ENCODE measurements at regions not wholly inside any gene's neighbourhood (a gene's known extent, or its start where the extent isn't known, plus 50 kb on each side); places are given as distances from the start of the nearest gene placed in this dataset.

DNA sequence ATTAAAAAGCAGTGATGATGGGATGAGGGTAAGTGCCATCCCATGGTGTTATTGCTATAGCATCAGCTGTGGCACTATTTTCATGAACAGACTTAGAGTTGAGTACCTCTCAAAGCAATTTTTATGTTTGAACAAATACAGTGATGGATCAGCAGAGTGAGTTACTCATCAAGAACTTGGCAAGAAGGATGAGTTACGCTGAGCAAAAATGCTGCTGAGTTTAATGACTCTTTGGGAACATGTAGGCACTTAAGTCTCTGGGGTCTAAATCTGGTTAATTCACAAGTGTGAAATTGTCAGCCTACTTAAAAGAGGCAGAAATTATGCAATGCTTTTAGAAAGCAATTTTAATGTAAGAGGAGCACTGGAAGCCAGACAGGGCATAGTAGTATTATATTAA, 78.5 kb upstream of the AHI1 start:
- TF ChIP-seq, protein P1, sequence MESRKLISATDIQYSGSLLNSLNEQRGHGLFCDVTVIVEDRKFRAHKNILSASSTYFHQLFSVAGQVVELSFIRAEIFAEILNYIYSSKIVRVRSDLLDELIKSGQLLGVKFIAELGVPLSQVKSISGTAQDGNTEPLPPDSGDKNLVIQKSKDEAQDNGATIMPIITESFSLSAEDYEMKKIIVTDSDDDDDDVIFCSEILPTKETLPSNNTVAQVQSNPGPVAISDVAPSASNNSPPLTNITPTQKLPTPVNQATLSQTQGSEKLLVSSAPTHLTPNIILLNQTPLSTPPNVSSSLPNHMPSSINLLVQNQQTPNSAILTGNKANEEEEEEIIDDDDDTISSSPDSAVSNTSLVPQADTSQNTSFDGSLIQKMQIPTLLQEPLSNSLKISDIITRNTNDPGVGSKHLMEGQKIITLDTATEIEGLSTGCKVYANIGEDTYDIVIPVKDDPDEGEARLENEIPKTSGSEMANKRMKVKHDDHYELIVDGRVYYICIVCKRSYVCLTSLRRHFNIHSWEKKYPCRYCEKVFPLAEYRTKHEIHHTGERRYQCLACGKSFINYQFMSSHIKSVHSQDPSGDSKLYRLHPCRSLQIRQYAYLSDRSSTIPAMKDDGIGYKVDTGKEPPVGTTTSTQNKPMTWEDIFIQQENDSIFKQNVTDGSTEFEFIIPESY (IDR thresholded peaks at IDR 0.05): no peak
- TF ChIP-seq GABPA (IDR thresholded peaks at IDR 0.05 in 1 of 2, conservative IDR thresholded peaks at IDR 0.05 in 1 of 2) (no peak), RAD21 (IDR thresholded peaks at IDR 0.05) (no peak), CTCF (IDR thresholded peaks at IDR 0.05; ENCODE audit: low read depth, low read length, missing input control) (no peak), JUND (IDR thresholded peaks at IDR 0.05) (no peak)
